ENCODE measurements at regions not wholly inside any gene's neighbourhood (a gene's known extent, or its start where the extent isn't known, plus 50 kb on each side); places are given as distances from the start of the nearest gene placed in this dataset.
"Not testable (repeated sequence)": the region's sequence is repeated elsewhere in the genome, so short reads cannot be mapped to it uniquely, and the experiment has no call there.

- ATAC-seq (no peak), DNase-seq (no peak)
- intact Hi-C loops (cut with DNase I): no loop called here
These were observed 368.7 kb upstream of the CRIM1 start for GRCh38 chr2:35986871-35987270.

- DNase-seq (no peak), ATAC-seq (no peak)
- intact Hi-C loops (cut with DNase I): no loop called here
These were observed 377.4 kb upstream of the CRIM1 start for GRCh38 chr2:35978218-35978617.

- DNase-seq: no peak
- no peak for ATAC-seq
- intact Hi-C loops (cut with DNase I): no loop called here
These were observed 379.0 kb upstream of the CRIM1 start for GRCh38 chr2:35976611-35977010.

DNA sequence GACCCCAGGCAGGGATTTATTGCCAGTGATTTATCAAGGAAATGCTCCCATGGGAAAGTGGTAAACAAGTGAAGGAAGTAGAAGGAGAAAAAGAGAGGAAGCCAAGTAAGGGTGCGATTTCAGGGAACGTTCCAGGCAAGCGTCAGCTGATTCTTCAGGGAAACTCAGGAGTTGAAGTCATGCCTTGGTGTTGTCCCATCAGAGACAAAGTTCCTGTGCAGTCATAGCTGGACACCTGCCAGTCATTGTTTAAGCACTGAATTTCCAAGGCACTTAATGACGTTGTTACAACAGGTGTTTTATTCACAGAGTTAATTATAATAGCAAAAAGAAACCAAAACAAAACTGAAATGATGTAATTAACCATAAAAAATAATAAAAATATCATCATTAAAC lies 381.8 kb upstream of the CRIM1 start:
- peak; percentile 51 for DNase-seq
- ATAC-seq: peak; percentile 30 to 53
- intact Hi-C loops (cut with DNase I): no loop called here

DNA sequence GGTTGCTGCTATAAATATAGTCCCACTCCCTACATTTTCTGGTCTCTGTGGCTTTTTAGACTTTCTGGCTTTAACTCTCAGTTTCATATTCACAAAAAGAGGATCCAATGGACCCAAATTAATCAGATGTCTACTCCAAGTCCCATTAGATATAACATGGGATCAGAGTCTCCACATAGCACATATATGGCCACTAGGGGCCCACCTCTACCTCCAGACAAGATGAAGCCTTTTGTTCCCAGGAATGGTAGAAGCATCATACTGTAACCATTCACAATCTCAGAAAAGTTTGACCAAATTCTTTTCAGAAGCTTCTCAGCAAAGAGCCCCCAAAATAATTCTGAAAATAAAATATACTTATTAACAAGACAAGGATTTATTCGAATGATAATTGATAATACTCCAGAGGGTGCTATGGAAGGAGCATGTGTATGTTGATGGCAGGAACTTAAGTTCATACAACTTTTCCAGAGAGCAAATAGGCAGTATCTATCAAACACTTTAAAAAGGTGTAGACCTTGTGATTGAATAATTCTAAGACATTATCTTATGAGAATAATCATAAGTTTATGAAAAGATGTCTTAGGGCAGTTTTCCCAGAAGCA lies 382.3 kb upstream of the CRIM1 start:
- DNase-seq (no peak), ATAC-seq (peak in 1 of 2 donors; percentile 74)
- intact Hi-C loops (cut with DNase I): no loop called here

- intact Hi-C loops (cut with DNase I): loop anchor here in 1 of 2 donors (5.0 kb wide), 1 partner anchor 368 kb away; no protein-coding TSS in a partner anchor
- DNase-seq: no peak
- ATAC-seq: no peak
These were observed 391.8 kb upstream of the CRIM1 start for GRCh38 chr2:35963824-35964223.

- DNase-seq (no peak), ATAC-seq (no peak)
- intact Hi-C loops (cut with DNase I): loop anchor here in 1 of 2 donors (5.0 kb wide), 1 partner anchor 369 kb away; no protein-coding TSS in a partner anchor
These were observed 392.2 kb upstream of the CRIM1 start for GRCh38 chr2:35963357-35963756.

DNA sequence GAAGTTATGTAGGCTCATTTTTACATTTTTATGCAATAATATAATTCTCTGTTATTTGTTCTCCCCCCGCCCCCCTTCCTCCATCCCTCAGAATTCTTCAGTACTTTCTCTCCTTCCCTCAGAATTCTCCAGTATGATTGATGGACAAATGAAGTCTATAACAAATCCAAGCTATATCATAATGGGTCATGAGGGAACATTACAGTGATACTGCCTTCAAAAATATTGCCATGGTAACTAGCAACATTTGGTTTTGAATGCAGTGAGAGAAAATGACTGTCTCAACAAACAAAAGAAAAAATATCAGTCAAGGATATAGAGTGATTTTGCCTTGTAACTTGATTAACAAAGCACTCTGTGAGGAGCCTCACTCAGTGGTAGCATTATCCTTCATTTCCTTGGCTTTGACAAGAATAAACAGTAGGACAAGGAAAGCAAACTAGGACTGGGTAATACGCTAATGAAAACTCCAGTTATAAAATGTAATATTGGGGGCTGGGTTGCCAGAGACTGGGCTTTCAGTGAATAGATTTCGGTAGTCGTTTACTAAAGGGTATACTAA lies 392.9 kb upstream of the CRIM1 start:
- ATAC-seq: no peak
- intact Hi-C loops (cut with DNase I): loop anchor here in 1 of 2 donors (5.0 kb wide), 1 partner anchor 370 kb away; no protein-coding TSS in a partner anchor
- no peak for DNase-seq

- intact Hi-C loops (cut with DNase I): loop anchor here in 1 of 2 donors (5.0 kb wide), 1 partner anchor 372 kb away; no protein-coding TSS in a partner anchor
- DNase-seq (no peak), ATAC-seq (no peak)
These were observed 395.0 kb upstream of the CRIM1 start for GRCh38 chr2:35960596-35960995.

DNA sequence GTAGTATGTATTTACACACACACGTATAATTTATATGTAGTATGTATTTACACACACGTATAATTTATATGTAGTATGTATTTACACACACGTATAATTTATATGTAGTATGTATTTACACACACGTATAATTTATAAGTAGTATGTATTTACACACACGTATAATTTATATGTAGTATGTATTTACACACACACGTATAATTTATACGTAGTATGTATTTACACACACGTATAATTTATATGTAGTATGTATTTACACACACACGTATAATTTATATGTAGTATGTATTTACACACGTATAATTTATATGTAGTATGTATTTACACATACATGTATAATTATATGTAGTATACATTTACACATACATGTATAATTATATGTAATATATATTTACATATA lies 398.5 kb upstream of the CRIM1 start:
- DNase-seq; ATAC-seq; intact Hi-C loops (cut with DNase I): not testable (repeated sequence)

- no peak for ATAC-seq
- intact Hi-C loops (cut with DNase I): no loop called here
- DNase-seq: no peak
These were observed 409.1 kb upstream of the CRIM1 start for GRCh38 chr2:35946478-35946877.

DNA sequence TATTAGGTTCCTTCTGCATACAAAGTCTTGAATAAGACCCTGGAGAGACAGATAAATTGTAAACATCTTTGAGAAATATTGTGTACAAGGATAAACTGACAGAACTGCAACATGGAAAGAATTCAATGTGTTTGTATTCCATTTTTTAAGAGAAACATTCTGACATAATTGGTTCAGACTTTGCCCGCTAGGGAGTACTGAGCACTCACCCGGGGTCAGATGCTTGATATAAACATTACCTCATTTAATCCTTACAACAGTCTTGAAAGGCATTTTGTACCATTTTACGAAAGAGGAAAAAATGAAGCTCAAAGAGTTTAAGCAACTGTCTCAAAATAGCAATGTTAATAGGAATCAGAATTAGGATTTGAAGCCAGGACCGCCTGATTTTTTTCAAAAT lies 416.7 kb upstream of the CRIM1 start:
- DNase-seq: no peak
- intact Hi-C loops (cut with DNase I): no loop called here
- ATAC-seq: no peak

GRCh38 chr2:35933031-35933430 lies 422.5 kb upstream of the CRIM1 start:
- intact Hi-C loops (cut with DNase I): no loop called here
- DNase-seq (no peak), ATAC-seq (no peak)

DNA sequence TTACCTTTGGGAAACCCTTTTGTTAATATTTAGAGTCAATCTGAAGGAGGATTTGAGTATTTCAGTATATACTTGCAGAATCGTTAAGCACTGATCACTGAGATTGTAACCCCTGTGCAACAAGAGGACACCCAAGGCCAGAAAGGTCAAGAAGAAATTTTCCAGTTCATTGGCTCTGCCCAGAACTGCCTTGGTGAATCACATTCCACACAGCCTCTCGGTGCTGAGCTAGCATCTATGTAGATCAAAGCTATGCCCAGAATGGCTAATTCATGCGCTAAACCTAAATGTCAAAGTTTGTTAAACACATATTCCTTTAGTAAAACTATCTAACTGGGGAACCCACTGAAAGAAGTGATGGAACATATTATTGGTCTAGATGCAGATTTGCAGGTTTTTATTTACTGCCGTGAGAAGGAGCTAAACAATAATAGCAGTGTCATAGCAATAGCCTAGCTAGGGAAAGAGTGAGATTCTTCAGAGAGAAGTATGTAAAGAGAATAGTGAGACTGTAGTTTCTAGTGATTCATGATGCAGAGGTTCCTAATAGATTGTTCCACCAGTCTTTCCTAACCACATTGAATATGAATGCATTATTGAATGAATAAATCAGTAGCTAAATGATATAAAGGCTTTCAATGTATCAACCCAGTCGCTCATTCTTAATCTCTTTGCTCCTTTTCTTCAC lies 423.2 kb upstream of the CRIM1 start:
- ATAC-seq: no peak
- intact Hi-C loops (cut with DNase I): no loop called here

DNA sequence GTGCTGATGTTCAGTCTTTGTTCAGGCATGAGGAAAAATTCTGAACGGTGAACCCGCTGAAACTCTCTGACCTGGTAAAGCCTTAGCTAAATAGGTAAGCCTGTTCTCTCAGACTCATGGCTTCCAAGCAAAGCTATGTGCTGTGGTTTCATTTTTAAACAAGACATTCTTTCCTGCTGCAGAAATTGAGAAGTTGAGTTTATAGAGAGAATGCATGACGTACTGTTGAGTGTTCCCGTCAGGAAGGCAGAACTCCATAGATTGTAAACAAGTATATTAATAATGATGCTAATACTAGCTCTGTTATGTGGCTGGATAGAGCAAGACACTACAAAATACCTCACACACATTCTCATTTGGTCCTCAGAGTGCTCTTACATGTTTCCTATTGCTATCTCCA lies 424.0 kb upstream of the CRIM1 start:
- ATAC-seq (no peak), DNase-seq (no peak)
- intact Hi-C loops (cut with DNase I): no loop called here

More for the DNA sequence above, 423.2 kb upstream of the CRIM1 start:
- DNase-seq: no peak

DNA sequence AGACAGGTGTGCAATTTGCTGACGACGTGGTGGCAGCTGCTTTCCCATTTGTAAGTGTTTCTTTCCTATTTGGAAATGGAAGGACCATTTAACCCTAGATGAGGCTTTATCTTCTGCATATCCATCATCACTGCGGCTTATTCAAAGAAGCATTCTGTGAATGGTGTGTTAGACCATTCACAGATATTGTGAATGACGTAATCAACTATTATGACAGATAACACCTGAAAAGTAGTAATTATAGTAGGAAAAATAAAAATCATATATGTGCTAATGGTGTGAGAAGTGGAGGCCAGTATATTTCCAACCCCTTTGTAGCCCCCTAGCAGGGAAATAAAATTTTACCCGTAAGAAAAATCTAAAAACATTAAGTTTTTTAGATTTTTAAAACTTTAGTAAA lies 424.5 kb upstream of the CRIM1 start:
- ATAC-seq (no peak), DNase-seq (no peak)
- intact Hi-C loops (cut with DNase I): no loop called here

DNA sequence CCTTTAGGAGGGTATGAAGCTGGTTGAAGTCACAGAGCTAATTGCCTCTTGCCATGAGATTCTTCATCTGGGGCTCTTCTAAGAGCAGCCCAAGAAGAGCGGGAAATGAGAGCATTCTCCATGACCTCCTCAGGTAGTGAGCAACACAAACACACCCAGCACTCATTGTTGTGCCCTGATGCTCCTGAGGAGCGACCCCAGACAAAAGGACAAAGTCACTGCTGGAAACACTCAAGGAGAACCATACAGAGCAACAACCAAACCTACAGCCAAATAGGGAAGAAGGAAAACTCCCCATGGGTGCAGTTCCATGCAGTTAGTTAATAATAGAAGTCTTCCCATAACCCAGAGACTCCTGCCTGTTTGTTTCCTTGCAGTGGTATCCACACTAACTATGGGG lies 426.0 kb upstream of the CRIM1 start:
- DNase-seq: no peak
- no peak for ATAC-seq
- intact Hi-C loops (cut with DNase I): no loop called here

DNA sequence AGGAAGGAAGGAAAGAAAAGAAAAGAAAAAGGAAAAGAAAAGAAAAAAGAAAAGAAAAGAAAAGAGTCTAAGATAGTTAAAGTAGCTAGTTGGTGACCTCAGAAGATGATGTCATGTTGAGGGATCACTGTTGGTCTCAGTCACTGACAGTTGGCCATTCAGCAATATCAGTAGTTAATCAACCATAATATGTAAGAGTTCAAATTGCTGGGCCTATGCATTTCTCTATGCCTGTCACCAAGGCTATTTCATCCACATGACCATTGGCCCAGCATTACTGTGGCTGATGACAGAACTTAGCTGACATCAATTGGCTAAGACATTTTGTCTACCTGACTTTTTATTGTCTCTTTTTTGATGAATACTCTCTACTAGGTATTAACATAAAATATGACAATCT lies 435.5 kb upstream of the CRIM1 start:
- ATAC-seq: no peak
- DNase-seq: no peak
- intact Hi-C loops (cut with DNase I): no loop called here

GRCh38 chr2:35915261-35915660 lies 440.3 kb upstream of the CRIM1 start:
- DNase-seq (no peak), ATAC-seq (no peak)
- intact Hi-C loops (cut with DNase I): no loop called here

DNA sequence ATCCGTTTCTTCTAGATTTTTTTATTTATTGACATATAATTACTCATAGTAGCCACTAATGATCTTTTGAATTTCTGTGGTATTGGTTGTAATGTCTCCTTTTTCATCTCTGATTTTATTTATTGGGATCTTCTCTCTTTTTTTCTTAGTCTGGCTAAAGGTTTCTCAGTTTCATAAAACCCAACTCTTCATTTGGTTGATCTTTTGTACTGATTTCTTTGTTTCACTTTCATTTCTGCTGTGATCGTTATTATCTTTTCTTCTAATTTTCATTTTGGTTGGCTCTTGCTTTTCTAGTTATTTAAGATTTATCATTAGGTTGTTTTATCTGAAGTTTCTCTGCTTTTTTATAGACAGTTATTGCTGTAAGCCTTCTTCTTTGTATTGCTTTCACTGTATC lies 463.6 kb upstream of the CRIM1 start:
- ATAC-seq (no peak), DNase-seq (no peak)
- intact Hi-C loops (cut with DNase I): no loop called here

DNA sequence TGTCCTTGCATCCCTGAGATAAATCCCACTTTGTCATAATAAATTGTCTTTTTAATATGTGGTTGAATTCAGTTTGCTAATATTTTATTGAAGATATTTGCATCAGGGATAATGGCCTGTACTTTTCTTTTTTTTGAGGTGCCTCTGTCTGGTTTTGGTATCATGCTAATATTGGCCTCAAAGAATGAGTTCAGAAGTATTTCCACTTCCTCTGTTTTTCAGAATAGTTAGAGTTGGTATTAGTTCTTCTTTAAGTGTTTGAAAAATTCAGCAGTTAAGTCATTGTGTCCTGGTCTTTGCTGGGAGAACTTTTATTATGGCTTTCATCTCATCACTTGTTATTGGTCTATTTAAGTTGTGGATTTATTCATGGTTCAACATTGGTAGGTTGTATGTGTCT lies 464.1 kb upstream of the CRIM1 start:
- intact Hi-C loops (cut with DNase I): no loop called here
- ATAC-seq: no peak
- DNase-seq: no peak
